IMR-90 (cell line): ENCODE measurements at regions not wholly inside any gene's neighbourhood (a gene's known extent, or its start where the extent isn't known, plus 50 kb on each side); places are given as distances from the start of the nearest gene placed in this dataset.
"Not testable (repeated sequence)": the region's sequence is repeated elsewhere in the genome, so short reads cannot be mapped to it uniquely, and the experiment has no call there.

Source experiments
- MXI1 ChIP-seq: IDR thresholded peaks from 2 replicates; pipeline ENCODE4 v1.6.1; 2012; ENCODE audit warnings: low read depth, mild to moderate bottlenecking, low read length, moderate library complexity, borderline replicate concordance
- RAD21 ChIP-seq: IDR thresholded peaks from 2 replicates; pipeline ENCODE4 v1.6.1; 2012; ENCODE audit warnings: low read length, improper control_type of control experiment
- TF ChIP-seq, protein P1 (sequence below): conservative IDR thresholded peaks from 2 replicates; pipeline ENCODE4 v1.5.1; 2012; ENCODE audit warnings: mild to moderate bottlenecking, low read depth, low read length, improper control_type of control experiment

DNA sequence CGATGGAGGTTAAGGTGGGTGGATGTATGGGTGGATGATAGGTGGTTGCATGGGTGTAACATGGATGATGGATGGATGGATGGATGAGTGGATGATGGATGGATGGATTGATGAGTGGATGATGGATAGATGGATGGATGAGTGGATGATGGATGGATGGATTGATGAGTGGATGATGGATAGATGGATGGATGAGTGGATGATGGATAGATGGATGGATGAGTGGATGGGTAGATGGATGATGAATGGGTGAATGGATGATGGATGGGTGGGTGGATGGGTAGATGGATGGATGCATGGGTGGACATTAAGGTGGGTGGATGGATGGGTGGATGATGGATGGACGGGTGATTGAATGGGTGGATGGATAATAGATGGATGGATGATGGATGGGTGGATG is 136.5 kb upstream of the FOXD4L5 start:
- TF ChIP-seq, protein P1, sequence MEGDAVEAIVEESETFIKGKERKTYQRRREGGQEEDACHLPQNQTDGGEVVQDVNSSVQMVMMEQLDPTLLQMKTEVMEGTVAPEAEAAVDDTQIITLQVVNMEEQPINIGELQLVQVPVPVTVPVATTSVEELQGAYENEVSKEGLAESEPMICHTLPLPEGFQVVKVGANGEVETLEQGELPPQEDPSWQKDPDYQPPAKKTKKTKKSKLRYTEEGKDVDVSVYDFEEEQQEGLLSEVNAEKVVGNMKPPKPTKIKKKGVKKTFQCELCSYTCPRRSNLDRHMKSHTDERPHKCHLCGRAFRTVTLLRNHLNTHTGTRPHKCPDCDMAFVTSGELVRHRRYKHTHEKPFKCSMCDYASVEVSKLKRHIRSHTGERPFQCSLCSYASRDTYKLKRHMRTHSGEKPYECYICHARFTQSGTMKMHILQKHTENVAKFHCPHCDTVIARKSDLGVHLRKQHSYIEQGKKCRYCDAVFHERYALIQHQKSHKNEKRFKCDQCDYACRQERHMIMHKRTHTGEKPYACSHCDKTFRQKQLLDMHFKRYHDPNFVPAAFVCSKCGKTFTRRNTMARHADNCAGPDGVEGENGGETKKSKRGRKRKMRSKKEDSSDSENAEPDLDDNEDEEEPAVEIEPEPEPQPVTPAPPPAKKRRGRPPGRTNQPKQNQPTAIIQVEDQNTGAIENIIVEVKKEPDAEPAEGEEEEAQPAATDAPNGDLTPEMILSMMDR, result not testable (repeated sequence)
- not testable (repeated sequence) for TF ChIP-seq RAD21, MXI1
